GM11168 (cell line): ENCODE measurements at regions not wholly inside any gene's neighbourhood (a gene's known extent, or its start where the extent isn't known, plus 50 kb on each side); places are given as distances from the start of the nearest gene placed in this dataset.

ENCODE experiments used
- in situ Hi-C: fragments of 300-500 bp; cut with MboI; formaldehyde crosslinking; loops from one replicate; pipeline ENCODE4 v1.12.0; 2022; ENCODE audit warnings: low sequenced_read_pairs; ENCODE audit not compliant: unreplicated experiment

DNA sequence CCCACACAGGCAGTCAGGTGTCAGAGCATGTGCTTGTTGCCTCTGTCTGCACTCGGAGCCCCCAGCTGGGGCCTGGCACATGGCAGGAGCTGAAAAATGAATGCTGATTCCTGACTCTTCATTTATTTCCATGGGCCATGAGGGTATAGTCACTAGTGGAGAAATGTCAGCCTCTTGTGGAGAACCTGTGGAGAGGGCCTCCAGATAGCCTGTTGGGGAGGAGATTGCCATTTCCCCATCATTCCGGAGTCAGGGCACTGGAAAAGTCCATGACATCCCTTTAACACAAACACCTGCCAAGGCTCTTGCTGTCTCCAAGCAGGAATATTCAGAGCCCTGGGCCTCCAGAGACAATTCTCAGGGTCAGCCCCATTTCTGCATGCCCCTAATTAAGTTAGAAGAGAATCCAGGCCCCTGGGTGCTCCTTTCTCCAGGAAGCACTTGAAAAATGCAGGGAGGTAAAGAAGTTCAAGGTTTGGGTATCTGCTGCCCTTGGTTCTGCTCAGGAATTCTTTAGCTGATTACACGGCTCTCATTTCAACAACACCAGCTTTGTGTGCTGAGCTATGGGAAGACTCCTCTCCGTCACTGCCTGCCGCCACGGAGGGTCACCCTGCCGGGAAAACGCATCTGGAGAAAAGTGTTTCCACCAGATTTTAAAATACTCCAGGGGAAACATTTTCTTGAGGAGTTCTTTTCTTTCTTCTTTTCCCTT, 311.3 kb downstream of the MYCN start:
- in situ Hi-C loops: no loop called here

- in situ Hi-C loops: no loop called here
Measured at GRCh38 chr2:16250886-16251285, 310.5 kb downstream of the MYCN start.

- in situ Hi-C loops: no loop called here
Measured at GRCh38 chr2:16250466-16250865, 310.1 kb downstream of the MYCN start.

- in situ Hi-C loops: no loop called here
Measured at GRCh38 chr2:16250056-16250425, 309.7 kb downstream of the MYCN start.

- in situ Hi-C loops: no loop called here
Measured at GRCh38 chr2:16249246-16250055, 309.1 kb downstream of the MYCN start.

- in situ Hi-C loops: no loop called here
Measured at GRCh38 chr2:16248571-16249105, 308.3 kb downstream of the MYCN start.

- in situ Hi-C loops: no loop called here
Measured at GRCh38 chr2:16247326-16248122, 307.2 kb downstream of the MYCN start.

- in situ Hi-C loops: no loop called here
Measured at GRCh38 chr2:16246911-16247310, 306.6 kb downstream of the MYCN start.

- in situ Hi-C loops: no loop called here
Measured at GRCh38 chr2:16246281-16246850, 306.0 kb downstream of the MYCN start.

GRCh38 chr2:16245481-16246054, 305.2 kb downstream of the MYCN start:
- in situ Hi-C loops: no loop called here

GRCh38 chr2:16244966-16245320, 304.6 kb downstream of the MYCN start:
- in situ Hi-C loops: no loop called here

DNA sequence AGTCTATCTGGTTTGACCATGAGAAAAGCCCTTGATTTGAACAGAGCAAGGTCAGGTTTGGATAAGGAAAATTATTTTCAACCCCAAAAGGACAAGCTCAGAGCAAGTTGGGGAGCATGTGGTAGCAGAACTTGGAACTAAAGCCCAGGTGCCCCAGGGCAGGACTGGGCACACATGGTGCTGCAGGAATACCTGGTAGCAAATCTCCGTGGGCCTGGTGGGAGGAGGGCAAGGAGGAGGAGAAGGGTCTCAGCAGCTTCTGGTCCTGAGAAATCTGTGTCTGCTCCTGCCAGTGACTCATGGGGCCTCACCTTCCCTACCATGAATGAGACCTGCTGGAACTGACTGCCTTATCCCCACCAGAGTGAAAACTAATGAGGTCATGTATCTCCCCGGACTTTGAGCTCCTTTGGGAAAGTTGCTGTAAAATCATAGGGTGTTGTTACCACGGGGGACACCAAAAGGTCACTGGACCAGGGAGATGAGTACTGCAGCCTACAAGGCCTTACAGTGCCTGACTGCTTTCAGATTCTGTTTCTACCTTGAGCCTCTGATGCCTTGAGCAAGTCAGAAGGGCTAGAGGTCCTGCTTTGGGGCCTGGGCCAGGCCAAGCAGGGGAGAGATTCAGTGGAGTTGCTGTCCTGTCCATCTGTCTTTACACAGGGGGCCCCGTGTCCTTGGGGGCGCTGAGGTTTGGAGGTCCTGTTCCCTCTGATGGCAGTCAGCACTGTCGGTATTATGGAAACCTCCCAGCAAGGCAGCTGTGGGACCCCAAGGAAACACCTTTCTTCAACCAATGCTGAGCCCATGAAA, 304.0 kb downstream of the MYCN start:
- in situ Hi-C loops: no loop called here

GRCh38 chr2:16243411-16243996, 303.2 kb downstream of the MYCN start:
- in situ Hi-C loops: no loop called here

- in situ Hi-C loops: no loop called here
Measured at GRCh38 chr2:16242906-16243305, 302.6 kb downstream of the MYCN start.

DNA sequence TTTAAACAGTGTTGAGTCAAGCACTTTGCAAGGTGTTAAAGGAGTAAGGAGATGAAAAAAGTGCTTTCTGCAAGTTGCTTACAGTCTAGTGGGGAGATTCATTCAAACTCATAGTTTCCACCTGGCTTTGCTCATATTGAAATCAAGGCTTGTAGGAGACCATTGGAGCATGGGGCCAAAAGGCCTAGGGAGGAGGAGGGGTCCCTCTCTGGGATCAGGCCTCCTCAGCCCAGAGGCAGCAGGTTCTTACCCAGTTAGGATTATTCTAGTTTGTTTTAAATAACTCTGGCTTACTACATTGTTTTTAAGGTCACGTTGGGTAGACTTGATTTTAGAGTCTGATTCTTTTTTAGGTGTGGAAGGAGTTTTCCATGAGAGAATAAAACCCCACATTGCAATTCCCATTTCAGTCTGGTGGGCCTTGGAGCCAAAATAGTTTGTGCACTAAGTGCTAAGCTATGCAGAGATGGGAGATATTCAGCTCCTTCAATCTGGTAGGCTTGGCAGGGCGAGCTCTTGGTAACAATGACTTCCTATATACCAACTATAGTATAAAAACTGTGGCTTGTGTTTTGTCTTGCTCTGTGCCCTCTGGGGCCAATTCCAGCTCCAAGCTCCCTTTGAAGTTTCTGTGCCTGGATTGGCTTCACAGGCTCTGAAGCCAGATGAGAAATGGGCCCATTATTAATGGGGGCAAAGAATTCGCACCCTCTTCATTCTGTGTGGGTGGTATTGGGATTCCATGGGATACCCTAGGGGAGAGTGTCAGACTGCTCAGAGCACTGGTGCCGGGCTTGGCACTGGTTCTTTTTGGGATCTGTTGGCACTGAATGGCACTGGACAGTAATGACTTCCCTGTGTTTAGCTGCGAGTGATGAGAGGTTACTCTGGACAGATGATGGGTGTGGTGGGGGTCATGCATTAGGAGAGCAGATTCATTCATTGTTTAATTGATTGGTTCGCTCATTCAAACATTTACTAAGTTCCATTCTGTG, 301.1 kb downstream of the MYCN start:
- in situ Hi-C loops: no loop called here

DNA sequence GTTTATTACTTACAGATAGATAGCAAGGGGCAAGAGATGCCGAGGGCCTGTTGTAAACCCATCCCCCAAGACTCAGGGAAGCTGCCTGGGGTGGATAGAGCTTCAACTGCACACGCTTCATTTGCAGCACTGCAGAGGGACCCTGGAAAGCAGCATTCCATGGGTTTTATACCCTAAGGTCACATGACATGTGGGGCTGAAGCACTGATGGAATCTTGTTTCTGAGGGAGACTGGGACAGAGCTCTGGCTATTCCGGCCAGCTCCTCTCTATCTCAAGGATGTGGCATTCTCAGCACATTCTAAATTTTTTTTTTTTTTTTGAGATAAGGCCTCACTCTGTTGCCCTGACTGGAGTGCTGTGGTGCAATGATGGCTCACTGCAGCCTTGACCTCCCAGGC, 300.1 kb downstream of the MYCN start:
- in situ Hi-C loops: no loop called here

DNA sequence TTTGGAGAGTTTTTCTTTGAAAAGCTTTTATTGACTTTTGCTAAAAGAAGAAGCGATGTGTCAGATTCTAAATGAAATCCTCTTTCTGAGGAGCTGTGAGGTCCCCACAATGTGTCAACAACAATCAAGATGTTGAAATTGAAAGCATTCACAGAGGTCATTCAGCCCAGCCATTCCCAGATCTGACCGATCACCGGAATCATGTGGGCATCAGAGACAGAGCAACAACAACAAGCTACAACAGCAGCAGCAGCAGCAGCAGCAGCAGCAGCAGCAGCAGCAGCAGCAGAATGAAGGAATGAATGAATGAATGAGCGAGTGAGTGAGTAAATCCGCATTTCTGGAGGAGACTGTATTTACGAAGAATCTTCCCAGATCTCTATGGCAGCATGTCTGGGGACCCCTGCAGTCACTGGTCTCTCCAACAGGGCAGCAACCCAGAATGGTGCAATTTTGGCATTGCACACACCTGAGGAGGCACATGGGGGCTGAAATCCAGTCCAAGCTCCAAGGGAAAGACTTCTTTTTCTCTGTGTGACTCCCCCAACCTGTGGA, 299.0 kb downstream of the MYCN start:
- in situ Hi-C loops: no loop called here

DNA sequence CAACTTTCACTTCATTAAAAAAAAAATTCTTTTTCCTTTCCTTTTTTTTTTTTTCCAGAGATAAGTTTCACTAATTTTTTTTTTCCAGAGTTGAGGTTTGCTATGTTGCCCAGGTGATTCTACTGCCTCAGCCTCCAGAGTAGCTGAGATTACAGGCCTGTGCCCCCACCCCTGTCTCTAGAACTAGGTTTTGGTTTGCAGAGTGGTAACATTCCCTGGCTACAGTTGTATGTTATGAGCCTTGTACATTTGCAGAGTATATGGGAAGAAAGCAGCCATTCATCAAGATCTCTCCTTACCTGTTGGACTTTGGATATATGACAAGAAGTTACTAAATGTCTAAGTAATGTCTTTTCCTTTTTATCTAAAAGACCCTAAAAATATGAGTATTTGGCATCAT, 298.4 kb downstream of the MYCN start:
- in situ Hi-C loops: no loop called here
